ENCODE measurements at regions not wholly inside any gene's neighbourhood (a gene's known extent, or its start where the extent isn't known, plus 50 kb on each side); places are given as distances from the start of the nearest gene placed in this dataset.
"Not testable (repeated sequence)": the region's sequence is repeated elsewhere in the genome, so short reads cannot be mapped to it uniquely, and the experiment has no call there.

- ATAC-seq; H3K9me3 ChIP-seq (ENCODE audit: low read length); BruUV-seq (replicated peaks); H3K36me3 ChIP-seq (ENCODE audit: low read depth, low read length); H3K27ac ChIP-seq (ENCODE audit: low read length); H3F3A ChIP-seq (ENCODE audit: low read length, unreplicated experiment); H2AFZ ChIP-seq (ENCODE audit: low read length); H4K20me1 ChIP-seq (ENCODE audit: low read length); H3K4me3 ChIP-seq (ENCODE audit: low read length); H3K79me2 ChIP-seq (ENCODE audit: low read length); H3K4me2 ChIP-seq (ENCODE audit: low read length); H3K9me2 ChIP-seq (replicated peaks; ENCODE audit: low read length); H3K4me1 ChIP-seq (ENCODE audit: insufficient read depth, low read length); CTCF ChIA-PET; intact Hi-C loops (cut with micrococcal nuclease); H3K27me3 ChIP-seq (ENCODE audit: low read length); H3K9ac ChIP-seq (ENCODE audit: low read length); DNase-seq; POLR2A ChIA-PET (ENCODE audit: unreplicated experiment): not testable (repeated sequence)
Observed at GRCh38 chr15:20785151-20785936, 80.8 kb downstream of the POTEB2 start.

GRCh38 chr15:20783598-20784184 is 82.4 kb downstream of the POTEB2 start:
- H3K79me2 ChIP-seq (ENCODE audit: low read length); H2AFZ ChIP-seq (ENCODE audit: low read length); H4K20me1 ChIP-seq (ENCODE audit: low read length); H3K4me3 ChIP-seq (ENCODE audit: low read length); H3K9ac ChIP-seq (ENCODE audit: low read length); H3K4me2 ChIP-seq (ENCODE audit: low read length); H3F3A ChIP-seq (ENCODE audit: low read length, unreplicated experiment); intact Hi-C loops (cut with micrococcal nuclease); DNase-seq; BruUV-seq (replicated peaks); H3K27me3 ChIP-seq (ENCODE audit: low read length); H3K9me2 ChIP-seq (replicated peaks; ENCODE audit: low read length); H3K36me3 ChIP-seq (ENCODE audit: low read depth, low read length); CTCF ChIA-PET; POLR2A ChIA-PET (ENCODE audit: unreplicated experiment); H3K9me3 ChIP-seq (ENCODE audit: low read length); H3K27ac ChIP-seq (ENCODE audit: low read length); H3K4me1 ChIP-seq (ENCODE audit: insufficient read depth, low read length): not testable (repeated sequence)
- peak; percentile 38 for ATAC-seq

DNA sequence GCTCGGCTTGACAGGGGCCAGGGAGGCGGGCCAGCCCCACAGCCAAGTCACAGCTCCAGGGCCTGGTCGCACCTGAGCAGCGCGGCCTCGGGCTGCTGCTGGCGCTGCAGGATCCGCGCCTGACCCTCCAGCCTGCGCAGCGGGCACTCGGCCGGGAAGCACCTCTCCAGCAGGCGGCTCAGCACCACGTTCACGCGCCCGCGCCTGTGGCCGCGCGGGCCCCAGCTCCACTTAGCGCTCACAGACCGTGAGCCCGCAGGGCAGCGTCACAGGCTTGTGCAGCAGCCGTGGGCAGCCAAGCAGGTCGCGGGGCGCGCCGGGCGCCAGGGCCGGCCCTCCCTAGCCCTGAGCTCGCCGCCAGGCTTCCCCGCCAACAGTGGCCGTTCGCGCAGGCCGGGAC is 90.7 kb downstream of the POTEB2 start:
- ATAC-seq: peak; percentile 91
- not testable (repeated sequence) for BruUV-seq (replicated peaks)

DNA sequence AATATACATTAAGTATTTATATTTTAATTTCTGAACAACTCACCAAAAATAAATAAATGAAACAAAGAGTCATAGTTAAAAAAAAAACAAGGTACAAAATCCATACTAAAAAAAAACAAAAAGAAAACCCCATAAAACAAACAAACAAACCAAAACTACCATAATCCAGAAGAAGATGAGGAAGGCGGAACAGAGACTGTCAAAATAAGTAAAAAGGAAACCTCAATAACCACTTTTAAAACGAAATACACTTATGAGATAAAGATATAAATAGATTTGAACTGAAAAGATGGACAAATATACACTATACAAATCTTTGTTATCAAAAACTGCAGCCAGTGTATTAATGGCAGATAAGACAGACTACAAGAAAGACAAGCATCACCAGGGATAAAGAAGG is 98.2 kb downstream of the POTEB2 start:
- H3K27ac ChIP-seq (ENCODE audit: low read length); H3K9me3 ChIP-seq (ENCODE audit: low read length); H3K27me3 ChIP-seq (ENCODE audit: low read length); H3F3A ChIP-seq (ENCODE audit: low read length, unreplicated experiment); CTCF ChIA-PET; H3K9me2 ChIP-seq (replicated peaks; ENCODE audit: low read length); H4K20me1 ChIP-seq (ENCODE audit: low read length); ATAC-seq; H2AFZ ChIP-seq (ENCODE audit: low read length); H3K36me3 ChIP-seq (ENCODE audit: low read depth, low read length); POLR2A ChIA-PET (ENCODE audit: unreplicated experiment); H3K79me2 ChIP-seq (ENCODE audit: low read length); H3K4me2 ChIP-seq (ENCODE audit: low read length); H3K4me1 ChIP-seq (ENCODE audit: insufficient read depth, low read length); BruUV-seq (replicated peaks); H3K9ac ChIP-seq (ENCODE audit: low read length); intact Hi-C loops (cut with micrococcal nuclease); H3K4me3 ChIP-seq (ENCODE audit: low read length); DNase-seq: not testable (repeated sequence)

More for the DNA sequence above, 90.7 kb downstream of the POTEB2 start:
- H4K20me1 ChIP-seq (ENCODE audit: low read length); H3K27ac ChIP-seq (ENCODE audit: low read length); H3K9me2 ChIP-seq (replicated peaks; ENCODE audit: low read length); H3K9me3 ChIP-seq (ENCODE audit: low read length); CTCF ChIA-PET; H3K27me3 ChIP-seq (ENCODE audit: low read length); H3F3A ChIP-seq (ENCODE audit: low read length, unreplicated experiment); H3K4me2 ChIP-seq (ENCODE audit: low read length); H3K36me3 ChIP-seq (ENCODE audit: low read depth, low read length); H3K79me2 ChIP-seq (ENCODE audit: low read length); H2AFZ ChIP-seq (ENCODE audit: low read length); H3K4me1 ChIP-seq (ENCODE audit: insufficient read depth, low read length); POLR2A ChIA-PET (ENCODE audit: unreplicated experiment); DNase-seq; intact Hi-C loops (cut with micrococcal nuclease); H3K4me3 ChIP-seq (ENCODE audit: low read length); H3K9ac ChIP-seq (ENCODE audit: low read length): not testable (repeated sequence)

- H3K79me2 ChIP-seq (ENCODE audit: low read length); DNase-seq; H3K4me3 ChIP-seq (ENCODE audit: low read length); H3F3A ChIP-seq (ENCODE audit: low read length, unreplicated experiment); H2AFZ ChIP-seq (ENCODE audit: low read length); H3K27me3 ChIP-seq (ENCODE audit: low read length); H3K36me3 ChIP-seq (ENCODE audit: low read depth, low read length); ATAC-seq; CTCF ChIA-PET; H3K27ac ChIP-seq (ENCODE audit: low read length); POLR2A ChIA-PET (ENCODE audit: unreplicated experiment); BruUV-seq (replicated peaks); H3K9me3 ChIP-seq (ENCODE audit: low read length); H3K9me2 ChIP-seq (replicated peaks; ENCODE audit: low read length); H3K9ac ChIP-seq (ENCODE audit: low read length); intact Hi-C loops (cut with micrococcal nuclease); H3K4me1 ChIP-seq (ENCODE audit: insufficient read depth, low read length); H4K20me1 ChIP-seq (ENCODE audit: low read length); H3K4me2 ChIP-seq (ENCODE audit: low read length): not testable (repeated sequence)
Observed at GRCh38 chr15:20762422-20762821, 103.7 kb downstream of the POTEB2 start.

GRCh38 chr15:20756440-20756839 is 109.7 kb downstream of the POTEB2 start:
- H3K9me2 ChIP-seq (replicated peaks; ENCODE audit: low read length); H3K4me2 ChIP-seq (ENCODE audit: low read length); intact Hi-C loops (cut with micrococcal nuclease); DNase-seq; POLR2A ChIA-PET (ENCODE audit: unreplicated experiment); H3K4me1 ChIP-seq (ENCODE audit: insufficient read depth, low read length); H2AFZ ChIP-seq (ENCODE audit: low read length); CTCF ChIA-PET; H3K79me2 ChIP-seq (ENCODE audit: low read length); H3K36me3 ChIP-seq (ENCODE audit: low read depth, low read length); H3K9ac ChIP-seq (ENCODE audit: low read length); H3K9me3 ChIP-seq (ENCODE audit: low read length); H4K20me1 ChIP-seq (ENCODE audit: low read length); H3F3A ChIP-seq (ENCODE audit: low read length, unreplicated experiment); H3K4me3 ChIP-seq (ENCODE audit: low read length); H3K27me3 ChIP-seq (ENCODE audit: low read length); ATAC-seq; BruUV-seq (replicated peaks); H3K27ac ChIP-seq (ENCODE audit: low read length): not testable (repeated sequence)

All from PC-3 (cell line).